ENCODE measurements at regions not wholly inside any gene's neighbourhood (a gene's known extent, or its start where the extent isn't known, plus 50 kb on each side); places are given as distances from the start of the nearest gene placed in this dataset.

- intact Hi-C loops (cut with micrococcal nuclease): no loop called here
- no peak for DNase-seq
- no peaks in the 10 kb centered on the region for H3K4me1 Mint-ChIP-seq
- H3K27ac Mint-ChIP-seq: no peak overlapping the region
- H3K9me3 Mint-ChIP-seq: no peaks in the 10 kb centered on the region
- H3K27me3 Mint-ChIP-seq: no peaks in the 10 kb centered on the region
- H3K36me3 Mint-ChIP-seq (ENCODE audit: low read depth): no peaks in the 10 kb centered on the region
- no peak overlapping the region for H3K4me3 Mint-ChIP-seq
Observed at GRCh38 chr6:21679761-21680265, 86.3 kb downstream of the SOX4 start.

GRCh38 chr6:21680611-21681010 is 87.1 kb downstream of the SOX4 start:
- no peaks in the 10 kb centered on the region for H3K27me3 Mint-ChIP-seq
- H3K4me1 Mint-ChIP-seq: no peaks in the 10 kb centered on the region
- no peak overlapping the region for H3K27ac Mint-ChIP-seq
- no peak for DNase-seq
- H3K36me3 Mint-ChIP-seq (ENCODE audit: low read depth): no peaks in the 10 kb centered on the region
- H3K9me3 Mint-ChIP-seq: peaks cover 4% of the 10 kb centered on the region
- intact Hi-C loops (cut with micrococcal nuclease): no loop called here
- no peak overlapping the region for H3K4me3 Mint-ChIP-seq

- no peak for DNase-seq
- Mint-ChIP-seq H3K4me3 (no peak overlapping the region), H3K27ac (no peak overlapping the region), H3K9me3 (peaks cover 2% of the 10 kb centered on the region), H3K4me1 (no peaks in the 10 kb centered on the region), H3K27me3 (no peaks in the 10 kb centered on the region), H3K36me3 (ENCODE audit: low read depth) (no peaks in the 10 kb centered on the region)
- intact Hi-C loops (cut with micrococcal nuclease): no loop called here
Observed at GRCh38 chr6:21690489-21690888, 96.9 kb downstream of the SOX4 start.

- H3K27me3 Mint-ChIP-seq: no peaks in the 10 kb centered on the region
- H3K9me3 Mint-ChIP-seq: no peaks in the 10 kb centered on the region
- no peaks in the 10 kb centered on the region for H3K36me3 Mint-ChIP-seq (ENCODE audit: low read depth)
- H3K4me1 Mint-ChIP-seq: no peaks in the 10 kb centered on the region
- no peak for DNase-seq
- intact Hi-C loops (cut with micrococcal nuclease): no loop called here
- no peak overlapping the region for H3K27ac Mint-ChIP-seq
- no peak overlapping the region for H3K4me3 Mint-ChIP-seq
Observed at GRCh38 chr6:21691685-21692346, 98.3 kb downstream of the SOX4 start.

GRCh38 chr6:21692721-21693120 is 99.2 kb downstream of the SOX4 start:
- no peaks in the 10 kb centered on the region for H3K27me3 Mint-ChIP-seq
- no peaks in the 10 kb centered on the region for H3K9me3 Mint-ChIP-seq
- no peaks in the 10 kb centered on the region for H3K4me1 Mint-ChIP-seq
- DNase-seq: no peak
- intact Hi-C loops (cut with micrococcal nuclease): no loop called here
- H3K27ac Mint-ChIP-seq: no peak overlapping the region
- H3K4me3 Mint-ChIP-seq: no peak overlapping the region
- H3K36me3 Mint-ChIP-seq (ENCODE audit: low read depth): no peaks in the 10 kb centered on the region

- no peak overlapping the region for H3K4me3 Mint-ChIP-seq
- no peaks in the 10 kb centered on the region for H3K9me3 Mint-ChIP-seq
- H3K36me3 Mint-ChIP-seq (ENCODE audit: low read depth): no peaks in the 10 kb centered on the region
- intact Hi-C loops (cut with micrococcal nuclease): no loop called here
- DNase-seq: no peak
- no peaks in the 10 kb centered on the region for H3K27me3 Mint-ChIP-seq
- H3K4me1 Mint-ChIP-seq: no peaks in the 10 kb centered on the region
- H3K27ac Mint-ChIP-seq: no peak overlapping the region
Observed at GRCh38 chr6:21694168-21694567, 100.6 kb downstream of the SOX4 start.

- Mint-ChIP-seq H3K9me3 (no peaks in the 10 kb centered on the region), H3K4me1 (no peaks in the 10 kb centered on the region), H3K27ac (no peak overlapping the region), H3K36me3 (ENCODE audit: low read depth) (no peaks in the 10 kb centered on the region), H3K27me3 (no peaks in the 10 kb centered on the region), H3K4me3 (no peak overlapping the region)
- intact Hi-C loops (cut with micrococcal nuclease): no loop called here
- DNase-seq: no peak
Observed at GRCh38 chr6:21707524-21708319, 114.2 kb downstream of the SOX4 start.

- no peak for DNase-seq
- H3K27me3 Mint-ChIP-seq: no peaks in the 10 kb centered on the region
- H3K9me3 Mint-ChIP-seq: no peaks in the 10 kb centered on the region
- no peak overlapping the region for H3K4me3 Mint-ChIP-seq
- intact Hi-C loops (cut with micrococcal nuclease): no loop called here
- H3K4me1 Mint-ChIP-seq: no peaks in the 10 kb centered on the region
- H3K36me3 Mint-ChIP-seq (ENCODE audit: low read depth): no peaks in the 10 kb centered on the region
- H3K27ac Mint-ChIP-seq: no peak overlapping the region
Observed at GRCh38 chr6:21708320-21708580, 114.7 kb downstream of the SOX4 start.

GRCh38 chr6:21710216-21710615 is 116.7 kb downstream of the SOX4 start:
- intact Hi-C loops (cut with micrococcal nuclease): no loop called here
- Mint-ChIP-seq H3K27me3 (no peaks in the 10 kb centered on the region), H3K4me1 (no peaks in the 10 kb centered on the region), H3K9me3 (no peaks in the 10 kb centered on the region), H3K36me3 (ENCODE audit: low read depth) (no peaks in the 10 kb centered on the region), H3K4me3 (no peak overlapping the region), H3K27ac (no peak overlapping the region)
- DNase-seq: no peak

GRCh38 chr6:21710908-21711627 is 117.5 kb downstream of the SOX4 start:
- no peaks in the 10 kb centered on the region for H3K4me1 Mint-ChIP-seq
- H3K9me3 Mint-ChIP-seq: no peaks in the 10 kb centered on the region
- intact Hi-C loops (cut with micrococcal nuclease): no loop called here
- no peak for DNase-seq
- H3K27ac Mint-ChIP-seq: no peak overlapping the region
- no peaks in the 10 kb centered on the region for H3K36me3 Mint-ChIP-seq (ENCODE audit: low read depth)
- no peaks in the 10 kb centered on the region for H3K27me3 Mint-ChIP-seq
- no peak overlapping the region for H3K4me3 Mint-ChIP-seq

GRCh38 chr6:21712213-21712612 is 118.7 kb downstream of the SOX4 start:
- Mint-ChIP-seq H3K27ac (no peak overlapping the region), H3K36me3 (ENCODE audit: low read depth) (no peaks in the 10 kb centered on the region), H3K4me3 (no peak overlapping the region), H3K4me1 (no peaks in the 10 kb centered on the region), H3K9me3 (no peaks in the 10 kb centered on the region), H3K27me3 (no peaks in the 10 kb centered on the region)
- no peak for DNase-seq
- intact Hi-C loops (cut with micrococcal nuclease): no loop called here

- Mint-ChIP-seq H3K9me3 (no peaks in the 10 kb centered on the region), H3K27me3 (no peaks in the 10 kb centered on the region), H3K4me3 (no peak overlapping the region), H3K4me1 (no peaks in the 10 kb centered on the region), H3K27ac (no peak overlapping the region), H3K36me3 (ENCODE audit: low read depth) (no peaks in the 10 kb centered on the region)
- intact Hi-C loops (cut with micrococcal nuclease): no loop called here
- no peak for DNase-seq
Observed at GRCh38 chr6:21713481-21713880, 119.9 kb downstream of the SOX4 start.

- Mint-ChIP-seq H3K9me3 (no peaks in the 10 kb centered on the region), H3K4me3 (no peak overlapping the region), H3K27ac (no peak overlapping the region), H3K27me3 (no peaks in the 10 kb centered on the region), H3K4me1 (no peaks in the 10 kb centered on the region), H3K36me3 (ENCODE audit: low read depth) (no peaks in the 10 kb centered on the region)
- no peak for DNase-seq
- intact Hi-C loops (cut with micrococcal nuclease): no loop called here
Observed at GRCh38 chr6:21715180-21715579, 121.6 kb downstream of the SOX4 start.

GRCh38 chr6:21722510-21722909 is 129.0 kb downstream of the SOX4 start:
- no peak for DNase-seq
- Mint-ChIP-seq H3K9me3 (no peaks in the 10 kb centered on the region), H3K27me3 (no peaks in the 10 kb centered on the region), H3K36me3 (ENCODE audit: low read depth) (no peaks in the 10 kb centered on the region), H3K4me3 (no peak overlapping the region), H3K4me1 (no peaks in the 10 kb centered on the region), H3K27ac (no peak overlapping the region)
- intact Hi-C loops (cut with micrococcal nuclease): no loop called here
